ENCODE measurements at regions not wholly inside any gene's neighbourhood (a gene's known extent, or its start where the extent isn't known, plus 50 kb on each side); places are given as distances from the start of the nearest gene placed in this dataset.
"Not testable (repeated sequence)": the region's sequence is repeated elsewhere in the genome, so short reads cannot be mapped to it uniquely, and the experiment has no call there.

GRCh38 chr4:3598695-3599227, 66.5 kb upstream of the LRPAP1 start:
- Histone ChIP-seq H3K9ac (replicated peaks; ENCODE audit: extremely low read depth, insufficient read depth, low read length) (no peak overlapping the region), H4K20me1 (replicated peaks; ENCODE audit: control insufficient read depth, extremely low read depth, insufficient read depth, low read length) (no peaks in the 10 kb centered on the region), H3K36me3 (ENCODE audit: control insufficient read depth in 2 of 2, extremely low read depth in 1 of 2, insufficient read depth in 2 of 2, low read length in 2 of 2) (no peaks in the 10 kb centered on the region), H3K79me2 (ENCODE audit: control insufficient read depth, insufficient read depth, low read length) (no peaks in the 10 kb centered on the region), H3K4me1 (ENCODE audit: control insufficient read depth, extremely low read depth, insufficient read depth, low read length) (no peaks in the 10 kb centered on the region), H3K4me3 (replicated peaks in 1 of 3; ENCODE audit: insufficient read depth in 1 of 3, low read depth in 1 of 3, low read length in 3 of 3) (no peak overlapping the region), H3K9me3 (replicated peaks; ENCODE audit: control insufficient read depth, insufficient read depth, low read length) (no peaks in the 10 kb centered on the region), H3K27me3 (ENCODE audit: control insufficient read depth in 2 of 2, insufficient read depth in 2 of 2, low read length in 2 of 2) (no peaks in the 10 kb centered on the region), H2AFZ (ENCODE audit: low read depth, low read length) (no peak overlapping the region), H3K4me2 (ENCODE audit: insufficient read depth, low read length) (no peak overlapping the region), H3K9me1 (replicated peaks; ENCODE audit: control insufficient read depth, extremely low read depth, insufficient read depth, low read length) (no peaks in the 10 kb centered on the region), H3K27ac (ENCODE audit: insufficient read depth, low read depth, low read length) (no peak overlapping the region)
- CTCF ChIA-PET = no interaction called here
- POLR2A ChIA-PET = no interaction called here
- no TSS peak for BruUV-seq (replicated peaks)
- no peak for DNase-seq (ENCODE audit: low read depth, low spot score)
- dilution Hi-C loops (cut with MboI; ENCODE audit: extremely low pct_ligation_motif_present, low sequenced_read_pairs) (no loop called here), intact Hi-C loops (cut with micrococcal nuclease) (no loop called here)
- TF ChIP-seq CTCF (IDR thresholded peaks at IDR 0.05; ENCODE audit: extremely low read depth in 1 of 2, insufficient read depth in 1 of 2, low read depth in 1 of 2, low read length in 2 of 2) (no peak), FOS (IDR thresholded peaks at IDR 0.05; ENCODE audit: borderline replicate concordance, insufficient read depth, low read length) (no peak), POLR2A (IDR thresholded peaks at IDR 0.05; ENCODE audit: low read depth, low read length) (no peak), MYC (IDR thresholded peaks at IDR 0.05; ENCODE audit: low read depth, low read length) (no peak), JUN (IDR thresholded peaks at IDR 0.05; ENCODE audit: borderline replicate concordance, insufficient read depth, insufficient read length, low read depth) (no peak), MAX (IDR thresholded peaks at IDR 0.05; ENCODE audit: insufficient read depth, insufficient read length) (no peak), EZH2 (IDR thresholded peaks at IDR 0.05; ENCODE audit: borderline replicate concordance, low read depth, low read length, severe bottlenecking) (no peak), GATA2 (IDR thresholded peaks at IDR 0.05; ENCODE audit: insufficient read depth, insufficient read length, low read depth, low read length) (no peak), POLR2AphosphoS5 (IDR thresholded peaks at IDR 0.05; ENCODE audit: insufficient read depth, low read depth, low read length) (no peak)
- FAIRE-seq = no peak

- H4K20me1 ChIP-seq (replicated peaks; ENCODE audit: control insufficient read depth, extremely low read depth, insufficient read depth, low read length); H3K9me3 ChIP-seq (replicated peaks; ENCODE audit: control insufficient read depth, insufficient read depth, low read length); CTCF ChIA-PET; H3K27me3 ChIP-seq (ENCODE audit: control insufficient read depth in 2 of 2, insufficient read depth in 2 of 2, low read length in 2 of 2); dilution Hi-C loops (cut with MboI; ENCODE audit: extremely low pct_ligation_motif_present, low sequenced_read_pairs); H3K27ac ChIP-seq (ENCODE audit: insufficient read depth, low read depth, low read length); H2AFZ ChIP-seq (ENCODE audit: low read depth, low read length); H3K9ac ChIP-seq (replicated peaks; ENCODE audit: extremely low read depth, insufficient read depth, low read length); BruUV-seq (replicated peaks); H3K4me2 ChIP-seq (ENCODE audit: insufficient read depth, low read length); H3K79me2 ChIP-seq (ENCODE audit: control insufficient read depth, insufficient read depth, low read length); H3K9me1 ChIP-seq (replicated peaks; ENCODE audit: control insufficient read depth, extremely low read depth, insufficient read depth, low read length); POLR2A ChIA-PET; DNase-seq (ENCODE audit: low read depth, low spot score); intact Hi-C loops (cut with micrococcal nuclease); H3K36me3 ChIP-seq (ENCODE audit: control insufficient read depth in 2 of 2, extremely low read depth in 1 of 2, insufficient read depth in 2 of 2, low read length in 2 of 2); H3K4me1 ChIP-seq (ENCODE audit: control insufficient read depth, extremely low read depth, insufficient read depth, low read length); FAIRE-seq; H3K4me3 ChIP-seq (replicated peaks in 1 of 3; ENCODE audit: insufficient read depth in 1 of 3, low read depth in 1 of 3, low read length in 3 of 3): not testable (repeated sequence)
These were observed 65.8 kb upstream of the LRPAP1 start for GRCh38 chr4:3597896-3598505.

Measured in endothelial cell of umbilical vein (primary cell).